Esophagus mucosa (tissue), 1 donor: ENCODE measurements at regions not wholly inside any gene's neighbourhood (a gene's known extent, or its start where the extent isn't known, plus 50 kb on each side); places are given as distances from the start of the nearest gene placed in this dataset.
A peak's percentile ranks its signal among the peaks of the same experiment; 100 is the strongest.
"Not testable (repeated sequence)": the region's sequence is repeated elsewhere in the genome, so short reads cannot be mapped to it uniquely, and the experiment has no call there.

Experiments used
- ATAC-seq: fragments of 200-7000 bp; cut with Tn5 transposase; one replicate; pipeline ENCODE4 v1.9.1; 2020
- donor health status: DM: yes; HTN: yes; CAD: no.

DNA sequence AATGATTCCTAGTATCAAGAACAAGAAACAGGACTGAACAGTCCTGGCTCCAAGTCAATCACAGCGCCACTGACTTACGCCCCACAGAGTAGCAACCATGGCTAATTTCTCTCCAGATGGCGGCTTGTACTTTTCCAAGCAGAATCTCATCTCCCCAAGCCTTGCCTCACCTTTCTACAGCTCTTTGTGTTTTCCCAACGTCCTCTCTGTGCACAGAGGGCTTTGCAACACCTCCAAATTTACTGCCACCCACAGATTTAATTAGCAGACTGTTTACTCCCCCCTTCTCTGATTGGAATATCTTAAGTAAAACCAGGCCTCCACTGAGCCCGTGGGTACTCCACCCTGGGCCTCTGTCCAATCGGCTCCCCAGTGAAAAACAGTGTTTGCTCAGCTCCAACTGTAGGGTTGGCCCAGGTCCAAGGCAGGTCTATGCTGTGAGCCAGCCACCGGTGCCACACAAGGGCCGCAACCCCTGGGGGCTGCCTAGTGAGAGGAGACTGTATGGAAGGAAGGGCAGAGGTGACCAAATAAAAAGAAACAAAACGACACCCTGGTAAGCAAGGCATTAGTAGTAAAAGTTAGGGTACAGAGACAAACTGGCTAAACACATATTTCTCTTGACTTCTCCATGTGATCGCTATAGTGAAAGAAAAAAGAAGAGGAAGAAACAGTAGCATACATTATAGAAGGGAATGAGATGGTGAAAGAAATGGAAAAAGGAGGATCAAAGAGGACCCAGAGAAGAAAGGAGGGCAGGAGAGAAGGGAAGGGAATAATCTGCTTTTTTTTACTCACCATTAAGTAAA, 128.4 kb upstream of the SOD1 start:
- ATAC-seq, result peak; percentile 72

GRCh38 chr21:31530364-31530763, 129.1 kb upstream of the SOD1 start:
- ATAC-seq, result no peak

DNA sequence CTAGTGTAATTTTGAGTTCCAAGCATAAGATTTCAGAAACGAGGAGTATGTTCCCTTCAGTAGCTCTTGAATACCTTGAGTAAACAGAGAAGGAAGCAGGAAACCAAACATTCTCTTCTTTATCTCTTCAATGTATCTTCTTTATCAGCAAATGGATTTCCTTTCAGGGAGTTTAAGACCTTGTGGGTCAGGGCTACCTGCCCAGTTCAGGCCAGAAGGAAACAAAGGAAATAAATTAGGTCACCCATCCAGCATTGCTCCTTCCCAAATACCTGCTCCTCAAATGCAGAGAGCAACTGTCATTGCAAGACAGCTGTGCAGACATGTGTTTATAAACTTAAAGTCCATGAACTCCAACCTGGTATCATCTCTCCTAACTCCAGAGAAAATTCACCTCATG, 130.1 kb upstream of the SOD1 start:
- no peak for ATAC-seq

DNA sequence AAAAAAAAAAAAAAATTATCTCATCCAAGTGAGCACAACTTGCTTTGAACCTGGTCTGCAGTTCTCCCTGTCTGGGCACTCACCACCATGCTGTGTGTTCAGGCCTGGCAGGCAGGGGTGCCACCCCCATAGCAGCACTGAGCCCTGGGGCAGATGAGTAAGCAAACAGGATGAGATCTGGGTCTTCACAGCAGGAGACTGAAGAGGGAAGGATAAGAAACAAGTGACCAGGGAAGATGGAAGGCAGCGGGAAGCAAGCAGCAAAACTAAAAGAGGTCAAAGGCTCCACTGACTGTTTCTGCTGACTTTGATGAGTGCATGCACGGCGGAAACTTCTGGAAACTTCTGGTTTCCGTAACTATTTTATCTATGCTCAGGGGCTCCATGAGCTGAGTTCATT, 133.5 kb upstream of the SOD1 start:
- no peak for ATAC-seq

GRCh38 chr21:31524140-31524539, 135.4 kb upstream of the SOD1 start:
- no peak for ATAC-seq

DNA sequence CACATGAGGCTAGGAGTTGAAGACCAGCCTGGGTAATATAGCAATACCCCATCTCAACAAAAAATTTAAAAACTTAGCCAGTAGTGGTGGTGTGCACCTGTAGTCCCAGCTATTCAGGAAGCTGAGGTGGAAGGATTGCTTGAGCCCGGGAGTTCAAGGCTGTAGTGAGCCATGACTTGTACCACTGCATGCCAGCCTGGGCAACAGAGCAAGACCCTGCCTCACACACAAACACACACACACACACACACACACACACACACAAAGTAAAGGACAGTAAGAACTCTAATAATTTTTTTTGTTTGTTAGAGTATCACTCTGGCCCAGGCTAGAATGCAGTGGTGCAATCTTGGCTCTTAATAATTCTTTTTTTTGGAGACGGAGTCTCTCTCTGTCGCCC, 138.0 kb upstream of the SOD1 start:
- ATAC-seq, result no peak

- no peak for ATAC-seq
Observed at GRCh38 chr21:31520561-31521098, 138.9 kb upstream of the SOD1 start.

- no peak for ATAC-seq
Observed at GRCh38 chr21:31518580-31518979, 140.9 kb upstream of the SOD1 start.

GRCh38 chr21:31517664-31518414, 141.7 kb upstream of the SOD1 start:
- ATAC-seq, result no peak

DNA sequence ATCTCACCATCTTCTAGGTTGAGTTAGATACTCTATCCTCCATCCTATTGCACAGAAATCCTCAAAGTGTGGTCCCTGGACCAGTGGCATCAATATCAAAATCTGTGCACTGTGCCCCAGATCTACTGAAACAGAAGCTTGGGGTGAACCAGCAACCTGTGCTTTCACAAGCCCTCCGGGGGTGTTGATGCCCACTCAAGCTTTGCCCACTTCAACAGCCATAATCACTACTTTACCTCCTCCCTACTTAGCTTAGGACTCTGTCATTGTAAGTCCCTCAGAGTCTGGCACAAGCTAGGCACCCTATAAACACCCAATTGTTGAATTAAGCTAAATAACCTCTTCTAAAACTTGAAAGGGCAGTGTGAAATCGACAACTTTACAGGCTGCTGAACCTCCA, 144.2 kb upstream of the SOD1 start:
- no peak for ATAC-seq

DNA sequence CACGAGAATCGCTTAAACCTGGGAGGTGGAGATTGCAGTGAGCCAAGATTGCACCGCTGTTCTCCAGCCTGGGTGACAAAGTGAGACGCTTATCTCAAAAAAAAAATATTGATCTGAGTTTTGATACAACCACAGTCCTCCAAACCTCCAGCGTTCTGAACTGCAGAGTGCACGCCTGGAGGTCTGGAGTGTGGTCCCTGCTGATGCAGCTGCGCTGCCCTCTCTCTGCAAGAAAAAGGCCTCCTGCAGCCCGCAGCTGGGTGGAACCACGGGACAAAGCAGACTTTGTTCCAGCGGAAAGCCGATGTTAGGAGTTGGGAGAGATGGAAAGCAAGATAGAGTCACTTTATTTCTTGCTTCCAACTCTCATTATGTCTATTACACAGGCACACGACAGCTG, 144.9 kb upstream of the SOD1 start:
- ATAC-seq, result peak; percentile 35

GRCh38 chr21:31513541-31513940, 146.0 kb upstream of the SOD1 start:
- not testable (repeated sequence) for ATAC-seq

DNA sequence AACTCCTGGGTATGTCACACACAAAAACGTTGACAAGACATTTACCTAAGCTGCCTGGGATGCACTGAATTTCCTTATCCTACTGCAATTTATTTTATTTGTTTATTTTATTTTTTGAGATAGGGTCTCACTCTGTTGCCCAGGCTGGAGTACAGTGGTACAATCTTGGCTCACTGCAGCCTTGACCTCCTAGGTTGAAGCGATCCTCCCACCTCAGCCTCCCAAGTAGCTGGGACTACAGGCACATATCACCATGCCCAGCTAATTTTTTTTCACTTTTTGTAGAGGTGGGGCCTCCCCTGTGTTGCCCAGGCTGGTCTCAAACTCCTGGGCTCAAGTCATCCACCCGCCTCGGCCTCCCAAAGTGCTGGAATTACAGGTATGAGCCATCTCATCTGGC, 147.5 kb upstream of the SOD1 start:
- ATAC-seq, result not testable (repeated sequence)

- ATAC-seq, result no peak
Observed at GRCh38 chr21:31511258-31511657, 148.2 kb upstream of the SOD1 start.

GRCh38 chr21:31509194-31510017, 150.1 kb upstream of the SOD1 start:
- ATAC-seq, result peak; percentile 87

GRCh38 chr21:31505975-31506374, 153.5 kb upstream of the SOD1 start:
- no peak for ATAC-seq

GRCh38 chr21:31503939-31504338, 155.6 kb upstream of the SOD1 start:
- ATAC-seq, result peak; percentile 82

GRCh38 chr21:31503467-31503866, 156.0 kb upstream of the SOD1 start:
- no peak for ATAC-seq

GRCh38 chr21:31502537-31503143, 156.9 kb upstream of the SOD1 start:
- peak; percentile 86 for ATAC-seq

- peak; percentile 42 for ATAC-seq
Observed at GRCh38 chr21:31501926-31502325, 157.6 kb upstream of the SOD1 start.

- ATAC-seq, result no peak
Observed at GRCh38 chr21:31500982-31501381, 156.9 kb upstream of the TIAM1 start.

DNA sequence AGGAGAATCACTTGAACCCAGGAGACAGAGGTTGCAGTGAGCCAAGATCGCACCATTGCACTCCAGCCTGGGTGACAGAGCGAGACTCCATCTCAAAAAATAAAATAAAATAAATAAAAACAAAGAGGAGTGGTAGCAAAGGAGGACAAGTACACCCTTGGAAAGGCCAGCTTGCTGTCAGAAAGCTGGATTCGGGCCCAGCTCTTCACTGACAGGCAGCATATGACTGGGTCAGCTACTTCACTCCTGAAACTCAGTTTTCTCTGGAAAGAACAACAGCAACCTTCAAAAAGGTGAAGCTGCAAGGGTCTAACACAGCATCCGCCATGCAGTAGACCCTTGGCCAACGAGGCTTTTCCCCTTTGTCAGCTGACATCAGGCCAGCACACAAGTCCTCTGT, 156.0 kb upstream of the TIAM1 start:
- no peak for ATAC-seq

DNA sequence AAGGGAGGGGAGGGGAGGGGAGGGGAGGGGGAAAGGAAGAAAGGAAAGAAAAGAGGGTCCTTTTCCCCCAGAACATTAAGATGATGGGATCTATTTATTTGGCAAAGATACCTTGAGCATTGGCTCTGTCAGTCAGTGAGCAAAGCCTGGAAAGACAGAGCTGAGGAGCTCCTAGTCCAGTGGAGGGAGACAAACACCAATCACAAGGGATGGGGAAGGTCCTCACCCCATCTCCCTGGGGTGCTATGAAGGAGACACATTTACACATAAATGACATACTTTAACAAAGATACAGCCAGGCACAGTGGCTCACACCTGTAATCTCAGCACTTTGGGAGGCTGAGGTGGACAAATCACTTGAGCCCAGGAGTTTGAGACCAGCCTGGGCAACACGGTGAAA, 154.9 kb upstream of the TIAM1 start:
- ATAC-seq, result no peak
